ENCODE measurements at regions not wholly inside any gene's neighbourhood (a gene's known extent, or its start where the extent isn't known, plus 50 kb on each side); places are given as distances from the start of the nearest gene placed in this dataset.

DNA sequence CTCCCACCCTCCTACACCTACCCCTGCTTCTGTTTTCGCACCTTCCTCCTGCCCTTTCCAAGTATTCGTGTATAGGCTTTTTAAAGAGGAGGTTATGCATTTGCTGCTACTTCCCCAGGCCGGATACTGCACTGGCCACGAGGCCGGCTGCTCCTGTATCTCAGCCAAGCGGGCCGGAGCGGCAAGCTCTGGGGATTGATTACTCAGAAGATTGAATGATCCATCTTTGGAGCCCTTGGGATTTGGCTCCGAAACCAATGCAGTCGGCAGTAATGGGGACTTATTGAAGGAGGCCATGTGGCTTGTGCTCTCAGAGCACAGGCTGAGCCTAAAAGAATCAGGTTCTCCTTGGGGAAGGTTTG, 405.3 kb downstream of the TLE4 start:
- no peak overlapping the region for H2AFZ ChIP-seq (ENCODE audit: low read depth, low read length)
- no peaks in the 10 kb centered on the region for H3K36me3 ChIP-seq (ENCODE audit: insufficient read depth, low read length)
- H3K4me3 ChIP-seq (ENCODE audit: low read length) = no peak overlapping the region
- peaks cover 23% of the 10 kb centered on the region for H3K4me1 ChIP-seq (ENCODE audit: insufficient read depth, low read length)
- H3K9me3 ChIP-seq (ENCODE audit: low read length) = no peaks in the 10 kb centered on the region
- no peaks in the 10 kb centered on the region for H3K27me3 ChIP-seq (ENCODE audit: insufficient read depth, low read length)

- Histone ChIP-seq H3K4me1 (ENCODE audit: insufficient read depth, low read length) (peaks cover 23% of the 10 kb centered on the region), H2AFZ (ENCODE audit: low read depth, low read length) (no peak overlapping the region), H3K4me3 (ENCODE audit: low read length) (no peak overlapping the region), H3K36me3 (ENCODE audit: insufficient read depth, low read length) (no peaks in the 10 kb centered on the region), H3K9me3 (ENCODE audit: low read length) (no peaks in the 10 kb centered on the region), H3K27me3 (ENCODE audit: insufficient read depth, low read length) (no peaks in the 10 kb centered on the region)
Measured at GRCh38 chr9:79976257-79977073, 404.7 kb downstream of the TLE4 start.

GRCh38 chr9:79975621-79976256, 404.0 kb downstream of the TLE4 start:
- H2AFZ ChIP-seq (ENCODE audit: low read depth, low read length) = no peak overlapping the region
- peaks cover 22% of the 10 kb centered on the region for H3K4me1 ChIP-seq (ENCODE audit: insufficient read depth, low read length)
- H3K27me3 ChIP-seq (ENCODE audit: insufficient read depth, low read length) = no peaks in the 10 kb centered on the region
- H3K4me3 ChIP-seq (ENCODE audit: low read length) = no peak overlapping the region
- H3K36me3 ChIP-seq (ENCODE audit: insufficient read depth, low read length) = no peaks in the 10 kb centered on the region
- no peaks in the 10 kb centered on the region for H3K9me3 ChIP-seq (ENCODE audit: low read length)

DNA sequence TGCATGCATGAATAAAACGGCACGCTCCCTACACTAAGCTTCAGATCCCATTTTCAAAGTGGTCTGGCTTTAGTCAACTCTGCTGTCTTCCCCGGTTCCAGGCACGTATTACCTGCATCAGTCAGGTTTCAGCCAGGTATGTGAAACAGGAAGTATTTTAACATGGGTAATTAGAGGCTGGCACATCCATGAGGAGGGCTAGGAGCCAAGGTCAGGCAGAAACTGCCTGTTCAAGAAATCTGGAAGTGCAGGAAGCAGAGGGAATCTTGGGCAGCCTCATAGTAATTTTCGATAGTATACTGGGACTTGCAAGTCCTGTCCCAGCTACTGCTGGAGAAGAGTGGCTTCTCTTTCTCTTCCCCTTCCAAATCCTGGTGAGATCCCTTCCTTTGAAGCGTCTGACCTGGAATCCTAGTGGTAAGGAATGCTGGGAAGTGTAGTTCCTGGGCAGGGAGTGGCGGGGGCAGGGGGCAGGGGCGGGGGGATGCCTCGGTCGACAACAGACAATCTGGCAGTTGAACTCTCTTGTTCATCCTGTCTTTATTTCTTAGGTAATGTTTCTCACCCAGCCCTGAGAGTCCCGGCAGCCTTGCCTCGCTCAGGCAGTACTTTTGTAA, 403.1 kb downstream of the TLE4 start:
- no peak overlapping the region for H3K4me3 ChIP-seq (ENCODE audit: low read length)
- no peak overlapping the region for H2AFZ ChIP-seq (ENCODE audit: low read depth, low read length)
- no peaks in the 10 kb centered on the region for H3K9me3 ChIP-seq (ENCODE audit: low read length)
- H3K36me3 ChIP-seq (ENCODE audit: insufficient read depth, low read length) = no peaks in the 10 kb centered on the region
- H3K4me1 ChIP-seq (ENCODE audit: insufficient read depth, low read length) = peaks cover 15% of the 10 kb centered on the region
- H3K27me3 ChIP-seq (ENCODE audit: insufficient read depth, low read length) = no peaks in the 10 kb centered on the region

DNA sequence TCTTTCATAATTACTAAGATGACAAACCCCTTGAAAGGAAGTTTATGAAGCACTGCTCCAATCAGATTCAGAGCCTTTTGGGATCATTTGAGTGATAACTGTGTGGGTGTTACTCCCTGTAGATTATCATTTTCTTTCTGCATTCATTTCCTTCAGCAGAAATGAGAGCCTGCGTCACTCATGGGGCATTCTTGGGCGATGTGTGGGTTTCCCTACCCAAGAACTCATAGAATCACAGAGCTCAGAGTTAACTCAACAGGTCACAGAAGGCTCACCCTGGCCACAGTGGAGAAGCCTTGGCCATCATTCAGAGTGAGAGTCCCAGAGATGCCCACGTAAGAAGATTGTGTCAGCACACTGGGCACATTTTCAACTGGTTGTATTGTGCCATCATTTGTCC, 401.9 kb downstream of the TLE4 start:
- H3K4me3 ChIP-seq (ENCODE audit: low read length) = no peak overlapping the region
- no peak overlapping the region for H2AFZ ChIP-seq (ENCODE audit: low read depth, low read length)
- H3K27me3 ChIP-seq (ENCODE audit: insufficient read depth, low read length) = no peaks in the 10 kb centered on the region
- no peaks in the 10 kb centered on the region for H3K36me3 ChIP-seq (ENCODE audit: insufficient read depth, low read length)
- H3K9me3 ChIP-seq (ENCODE audit: low read length) = no peaks in the 10 kb centered on the region
- peaks cover 15% of the 10 kb centered on the region for H3K4me1 ChIP-seq (ENCODE audit: insufficient read depth, low read length)

DNA sequence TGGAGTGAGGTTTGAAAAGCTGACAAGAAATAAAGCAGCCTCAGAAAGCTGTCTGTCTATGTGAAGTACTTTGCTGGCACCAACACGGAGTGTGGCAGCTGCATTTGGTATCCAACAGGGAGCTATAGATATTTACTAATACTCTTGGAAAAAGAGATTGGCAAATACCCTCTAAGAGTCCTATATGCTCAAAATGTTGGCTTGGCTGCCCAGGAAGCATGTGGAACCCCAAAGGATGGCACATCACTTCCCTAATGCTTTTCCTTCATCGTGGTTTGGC, 398.3 kb downstream of the TLE4 start:
- Histone ChIP-seq H2AFZ (ENCODE audit: low read depth, low read length) (no peak overlapping the region), H3K9me3 (ENCODE audit: low read length) (no peaks in the 10 kb centered on the region), H3K4me1 (ENCODE audit: insufficient read depth, low read length) (no peaks in the 10 kb centered on the region), H3K36me3 (ENCODE audit: insufficient read depth, low read length) (no peaks in the 10 kb centered on the region), H3K4me3 (ENCODE audit: low read length) (no peak overlapping the region), H3K27me3 (ENCODE audit: insufficient read depth, low read length) (no peaks in the 10 kb centered on the region)

DNA sequence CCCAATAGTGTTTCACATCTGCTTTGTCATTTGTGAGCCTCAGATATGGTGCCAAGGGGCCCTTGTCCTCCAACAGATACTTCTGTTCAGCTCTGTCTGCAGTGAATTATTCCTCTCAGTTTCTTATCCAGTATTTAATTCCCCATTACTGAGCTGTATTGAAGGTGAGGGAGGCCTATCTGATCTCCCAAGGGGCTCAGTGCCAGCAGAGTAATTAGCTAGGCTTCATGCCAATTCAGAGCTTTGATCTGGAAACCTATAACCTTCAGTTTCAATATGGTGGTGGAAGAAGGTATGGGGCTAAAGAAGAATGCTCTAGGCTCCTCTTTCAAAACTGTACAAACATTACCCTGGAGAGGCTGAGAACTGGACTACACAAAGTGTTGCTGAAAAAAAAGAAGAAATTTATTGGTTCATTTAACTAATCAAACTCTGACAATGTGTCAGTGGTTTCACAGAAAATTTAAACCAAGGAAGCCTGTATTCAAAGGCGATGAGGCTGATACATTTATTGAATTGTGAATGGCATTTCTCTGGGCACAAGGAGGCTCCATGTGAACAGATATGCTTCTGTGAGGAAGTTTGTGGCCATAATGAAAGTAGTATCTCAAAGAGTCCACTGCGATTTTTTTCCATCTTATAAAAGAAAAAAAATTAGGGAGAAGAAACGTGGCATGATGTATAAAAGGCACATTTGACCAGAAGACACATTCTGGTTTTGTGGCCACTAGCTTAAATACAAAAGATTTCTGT, 397.8 kb downstream of the TLE4 start:
- no peaks in the 10 kb centered on the region for H3K4me1 ChIP-seq (ENCODE audit: insufficient read depth, low read length)
- H3K27me3 ChIP-seq (ENCODE audit: insufficient read depth, low read length) = no peaks in the 10 kb centered on the region
- H3K9me3 ChIP-seq (ENCODE audit: low read length) = no peaks in the 10 kb centered on the region
- no peaks in the 10 kb centered on the region for H3K36me3 ChIP-seq (ENCODE audit: insufficient read depth, low read length)
- no peak overlapping the region for H3K4me3 ChIP-seq (ENCODE audit: low read length)
- H2AFZ ChIP-seq (ENCODE audit: low read depth, low read length) = no peak overlapping the region

DNA sequence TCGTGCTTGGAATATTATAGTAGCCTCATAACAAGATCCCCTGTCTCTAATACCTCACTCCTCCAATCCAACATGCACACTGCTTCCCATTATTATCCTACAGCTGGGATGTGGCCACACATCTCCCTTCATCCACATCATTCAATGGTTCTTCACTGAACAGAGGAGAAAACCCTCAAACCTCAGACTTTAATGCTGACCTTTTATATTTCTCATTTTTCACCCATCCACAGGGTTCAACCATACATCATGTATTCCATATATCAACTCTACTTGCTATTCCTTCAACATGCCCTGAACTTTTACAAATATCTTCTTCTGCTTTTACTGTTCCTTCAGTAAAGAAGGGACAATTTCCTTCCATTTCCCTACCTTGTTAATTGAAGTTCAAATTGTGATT, 396.8 kb downstream of the TLE4 start:
- H3K27me3 ChIP-seq (ENCODE audit: insufficient read depth, low read length) = no peaks in the 10 kb centered on the region
- H3K9me3 ChIP-seq (ENCODE audit: low read length) = no peaks in the 10 kb centered on the region
- no peaks in the 10 kb centered on the region for H3K36me3 ChIP-seq (ENCODE audit: insufficient read depth, low read length)
- no peaks in the 10 kb centered on the region for H3K4me1 ChIP-seq (ENCODE audit: insufficient read depth, low read length)
- no peak overlapping the region for H2AFZ ChIP-seq (ENCODE audit: low read depth, low read length)
- no peak overlapping the region for H3K4me3 ChIP-seq (ENCODE audit: low read length)

DNA sequence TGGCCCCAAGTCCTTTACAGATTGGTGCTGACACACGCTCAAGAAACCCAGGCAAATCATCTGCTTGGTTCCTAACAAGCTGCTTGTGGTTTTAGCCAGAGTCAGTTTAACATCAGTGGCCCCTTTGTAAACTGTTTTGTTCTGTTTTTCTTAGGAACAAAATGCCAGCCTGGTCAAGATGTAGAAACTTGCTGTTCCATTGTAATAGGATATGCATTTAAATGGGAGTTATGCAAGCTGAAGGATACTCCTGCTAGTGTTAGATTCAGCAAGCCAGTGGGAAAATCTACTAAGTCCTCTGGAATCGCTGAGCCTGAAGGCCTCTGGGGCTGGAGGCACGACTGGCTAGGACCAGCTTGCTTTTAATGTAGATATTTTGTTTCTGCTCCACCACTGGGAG, 391.1 kb downstream of the TLE4 start:
- peaks cover 9% of the 10 kb centered on the region for H3K4me1 ChIP-seq (ENCODE audit: insufficient read depth, low read length)
- no peak overlapping the region for H2AFZ ChIP-seq (ENCODE audit: low read depth, low read length)
- no peaks in the 10 kb centered on the region for H3K27me3 ChIP-seq (ENCODE audit: insufficient read depth, low read length)
- no peaks in the 10 kb centered on the region for H3K36me3 ChIP-seq (ENCODE audit: insufficient read depth, low read length)
- no peaks in the 10 kb centered on the region for H3K9me3 ChIP-seq (ENCODE audit: low read length)
- no peak overlapping the region for H3K4me3 ChIP-seq (ENCODE audit: low read length)

- Histone ChIP-seq H3K4me3 (ENCODE audit: low read length) (no peak overlapping the region), H2AFZ (ENCODE audit: low read depth, low read length) (no peak overlapping the region), H3K4me1 (ENCODE audit: insufficient read depth, low read length) (peaks cover 9% of the 10 kb centered on the region), H3K36me3 (ENCODE audit: insufficient read depth, low read length) (no peaks in the 10 kb centered on the region), H3K9me3 (ENCODE audit: low read length) (no peaks in the 10 kb centered on the region), H3K27me3 (ENCODE audit: insufficient read depth, low read length) (no peaks in the 10 kb centered on the region)
Measured at GRCh38 chr9:79962150-79962549, 390.4 kb downstream of the TLE4 start.

- Histone ChIP-seq H3K4me3 (ENCODE audit: low read length) (no peak overlapping the region), H3K9me3 (ENCODE audit: low read length) (no peaks in the 10 kb centered on the region), H3K36me3 (ENCODE audit: insufficient read depth, low read length) (no peaks in the 10 kb centered on the region), H2AFZ (ENCODE audit: low read depth, low read length) (no peak overlapping the region), H3K4me1 (ENCODE audit: insufficient read depth, low read length) (no peaks in the 10 kb centered on the region), H3K27me3 (ENCODE audit: insufficient read depth, low read length) (no peaks in the 10 kb centered on the region)
Measured at GRCh38 chr9:79955300-79955699, 383.5 kb downstream of the TLE4 start.

GRCh38 chr9:79953908-79954307, 382.1 kb downstream of the TLE4 start:
- Histone ChIP-seq H3K4me3 (ENCODE audit: low read length) (no peak overlapping the region), H3K36me3 (ENCODE audit: insufficient read depth, low read length) (no peaks in the 10 kb centered on the region), H3K9me3 (ENCODE audit: low read length) (no peaks in the 10 kb centered on the region), H2AFZ (ENCODE audit: low read depth, low read length) (no peak overlapping the region), H3K4me1 (ENCODE audit: insufficient read depth, low read length) (no peaks in the 10 kb centered on the region), H3K27me3 (ENCODE audit: insufficient read depth, low read length) (no peaks in the 10 kb centered on the region)

DNA sequence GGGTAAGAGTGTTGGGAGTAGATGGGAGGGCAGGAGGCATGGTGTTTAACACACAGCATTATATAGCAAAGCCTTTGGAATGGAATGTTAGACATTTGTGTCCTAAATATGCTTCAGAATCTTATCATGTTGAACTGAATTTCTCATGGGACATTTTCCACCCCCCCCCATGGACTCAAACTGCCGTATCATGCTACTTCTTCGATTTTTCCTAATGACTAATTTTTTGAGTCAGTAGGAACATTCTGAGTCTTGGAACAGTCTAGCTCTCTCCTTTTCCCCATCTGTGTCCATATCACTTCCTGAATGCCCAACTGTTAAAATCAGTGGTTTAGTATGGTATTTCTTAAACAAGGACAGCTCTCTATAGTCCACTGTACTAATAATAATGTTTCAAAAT, 380.6 kb downstream of the TLE4 start:
- H3K4me3 ChIP-seq (ENCODE audit: low read length) = no peak overlapping the region
- no peaks in the 10 kb centered on the region for H3K36me3 ChIP-seq (ENCODE audit: insufficient read depth, low read length)
- no peaks in the 10 kb centered on the region for H3K27me3 ChIP-seq (ENCODE audit: insufficient read depth, low read length)
- no peak overlapping the region for H2AFZ ChIP-seq (ENCODE audit: low read depth, low read length)
- no peaks in the 10 kb centered on the region for H3K9me3 ChIP-seq (ENCODE audit: low read length)
- H3K4me1 ChIP-seq (ENCODE audit: insufficient read depth, low read length) = no peaks in the 10 kb centered on the region

All from neuron (in vitro differentiated cells).